Pons (tissue), 1 donor: ENCODE measurements at regions not wholly inside any gene's neighbourhood (a gene's known extent, or its start where the extent isn't known, plus 50 kb on each side); places are given as distances from the start of the nearest gene placed in this dataset.
A peak's percentile ranks its signal among the peaks of the same experiment; 100 is the strongest.
"Not testable (repeated sequence)": the region's sequence is repeated elsewhere in the genome, so short reads cannot be mapped to it uniquely, and the experiment has no call there.

Experiments
- DNase-seq: peaks from one replicate; pipeline ENCODE4 v3.0.0-alpha.2; 2016; ENCODE audit warnings: low spot score

GRCh38 chr18:10248738-10249137, 205.7 kb upstream of the APCDD1 start:
- DNase-seq: no peak

DNA sequence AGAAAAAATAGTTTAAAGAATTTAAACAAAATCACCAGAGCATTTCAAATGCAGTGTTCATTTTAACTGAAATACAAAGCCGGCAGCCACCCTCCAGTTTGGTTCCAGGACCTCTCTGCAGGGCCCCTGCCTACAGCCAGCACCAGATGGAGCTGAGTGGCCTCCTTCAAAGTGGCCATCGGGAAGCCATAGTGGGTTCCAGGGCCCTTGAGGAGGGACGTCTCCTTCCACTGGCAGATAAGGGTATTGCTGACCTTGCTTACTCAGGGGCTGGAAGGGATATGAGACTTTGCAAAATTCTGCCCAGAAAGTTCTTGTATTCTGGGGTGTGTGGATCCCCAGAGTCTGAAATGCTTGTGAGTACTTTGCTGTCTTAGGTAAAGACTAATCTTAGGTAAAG, 205.2 kb upstream of the APCDD1 start:
- DNase-seq: no peak

DNA sequence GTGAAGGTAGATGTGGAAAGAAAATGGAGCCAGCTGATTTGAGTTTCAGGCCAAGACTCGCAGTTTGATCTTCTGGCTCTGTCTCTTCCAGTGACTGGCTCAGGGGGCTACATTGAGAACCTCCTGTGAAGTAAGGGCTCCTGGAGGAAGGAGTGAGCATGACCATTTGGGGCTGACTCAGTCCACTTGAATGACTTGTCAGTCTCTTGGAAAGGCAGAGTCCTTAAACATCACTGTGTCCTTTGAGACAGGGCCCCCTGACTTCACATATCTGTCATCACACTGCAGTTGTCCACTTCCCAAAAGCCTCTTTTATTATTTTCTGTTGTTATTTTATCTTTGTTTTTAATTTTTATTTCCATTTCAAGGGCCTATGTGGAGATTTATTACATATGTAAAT, 204.6 kb upstream of the APCDD1 start:
- DNase-seq: no peak

DNA sequence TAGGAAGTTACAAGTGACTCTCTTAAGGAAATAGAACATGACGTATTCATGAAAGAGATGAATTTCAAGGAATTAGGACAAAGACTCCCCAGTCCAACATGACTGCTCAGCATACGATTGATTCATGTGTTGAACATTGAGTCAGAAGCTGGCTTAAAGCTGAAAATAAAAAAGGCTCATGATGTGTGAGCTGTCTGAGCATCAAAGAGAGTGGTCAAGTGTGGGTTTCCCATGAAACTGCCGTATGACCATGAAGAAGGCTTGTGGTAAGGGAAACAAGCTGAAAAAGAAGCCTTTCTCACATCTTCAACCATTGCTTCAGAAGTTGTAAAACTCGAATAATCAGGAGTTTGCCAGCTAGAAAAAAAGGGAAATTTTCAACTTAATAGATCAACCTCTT, 201.9 kb upstream of the APCDD1 start:
- no peak for DNase-seq

GRCh38 chr18:10252952-10253705, 201.3 kb upstream of the APCDD1 start:
- peak; percentile 77 for DNase-seq

GRCh38 chr18:10256276-10256675, 198.2 kb upstream of the APCDD1 start:
- DNase-seq: not testable (repeated sequence)

GRCh38 chr18:10258836-10259474, 195.5 kb upstream of the APCDD1 start:
- peak; percentile 29 for DNase-seq

DNA sequence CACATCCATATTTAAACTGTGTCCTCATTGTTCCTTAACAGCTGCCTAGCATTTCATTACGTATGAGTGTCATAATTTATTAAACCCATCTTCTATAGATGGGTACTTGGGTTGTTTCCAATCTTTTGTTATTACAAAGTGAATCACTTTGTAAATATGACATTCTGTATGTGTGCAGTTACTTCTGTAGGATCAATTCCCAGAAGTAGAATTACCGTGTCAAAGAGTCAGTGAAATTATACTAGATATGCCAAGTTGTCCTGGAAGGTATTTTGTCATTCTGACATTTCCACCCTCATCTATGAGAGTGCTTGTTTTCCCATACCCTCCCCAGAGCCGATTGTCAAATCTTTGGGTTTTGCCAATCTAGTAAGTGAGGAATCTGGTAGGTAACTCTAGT, 194.5 kb upstream of the APCDD1 start:
- no peak for DNase-seq

GRCh38 chr18:10261344-10262276, 192.8 kb upstream of the APCDD1 start:
- no peak for DNase-seq

DNA sequence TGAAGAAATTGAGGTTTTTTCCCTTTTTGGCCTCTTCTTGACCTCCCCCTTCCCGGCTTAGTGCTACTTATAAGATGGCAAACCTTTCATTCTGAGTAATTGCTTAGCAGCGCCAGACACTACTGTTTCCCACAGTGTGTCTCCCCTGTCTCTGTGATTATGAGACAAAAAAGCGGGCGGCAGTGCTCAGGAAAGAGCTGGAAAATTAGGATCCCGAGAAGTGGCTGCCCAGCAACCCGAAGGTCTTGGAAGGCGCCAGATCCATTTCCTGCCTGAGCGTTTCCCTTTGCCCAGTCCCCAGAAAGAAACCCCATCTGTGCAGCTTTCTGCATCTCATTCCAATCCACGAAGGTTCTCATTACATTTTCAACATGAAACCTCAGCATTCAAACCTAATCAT, 191.9 kb upstream of the APCDD1 start:
- DNase-seq: no peak

GRCh38 chr18:10264260-10264659, 190.2 kb upstream of the APCDD1 start:
- no peak for DNase-seq

DNA sequence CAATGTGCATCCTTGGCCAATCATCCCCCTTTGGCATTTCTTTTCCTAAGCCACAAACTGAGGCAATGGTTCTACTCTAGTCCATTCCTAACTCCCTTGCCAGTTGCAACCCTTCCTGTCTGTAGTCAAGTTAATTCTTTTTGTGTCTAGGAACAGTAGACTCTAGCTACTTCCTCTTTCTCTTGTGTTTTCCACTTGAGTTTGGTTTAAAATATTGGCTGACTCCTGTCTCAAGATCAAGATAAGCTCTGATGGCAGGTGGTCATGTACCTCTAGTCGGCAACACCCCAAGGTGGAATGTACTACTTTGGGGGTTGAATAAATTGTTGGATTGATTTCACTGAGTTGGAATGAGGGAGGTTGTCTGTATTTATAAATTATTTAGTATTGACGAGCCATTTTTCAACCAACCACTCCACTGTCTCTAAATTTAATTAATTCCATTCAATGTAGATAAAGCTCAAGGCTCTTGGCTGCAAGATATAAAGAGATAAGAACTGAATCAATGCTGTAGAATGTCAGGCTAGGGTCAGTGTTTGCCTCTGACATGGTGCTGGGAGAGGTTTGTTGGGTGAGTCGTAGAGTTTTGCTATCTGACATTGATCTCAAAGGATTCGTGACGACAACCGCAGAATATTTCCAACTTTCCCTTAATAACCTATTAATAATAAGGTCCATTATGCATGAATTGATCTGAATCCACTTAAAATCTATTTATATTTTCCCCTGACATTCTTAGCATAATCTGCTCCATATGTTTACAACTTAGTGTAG, 188.7 kb upstream of the APCDD1 start:
- peak; percentile 57 for DNase-seq

DNA sequence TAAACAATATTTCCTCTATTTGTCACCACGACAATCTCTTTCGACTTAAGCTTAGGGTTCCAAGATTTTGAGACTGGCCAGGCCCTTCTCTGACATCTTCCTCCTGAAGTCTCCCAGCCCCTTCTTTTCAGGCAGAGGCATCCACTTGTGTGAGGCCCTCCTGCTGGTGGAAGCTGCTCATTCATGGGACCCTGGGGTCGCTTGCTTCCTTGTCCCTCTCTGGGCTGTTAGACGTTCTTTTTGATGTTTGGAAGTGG, 188.2 kb upstream of the APCDD1 start:
- no peak for DNase-seq

- no peak for DNase-seq
Measured at GRCh38 chr18:10269261-10269660, 185.2 kb upstream of the APCDD1 start.

- peak; percentile 76 for DNase-seq
Measured at GRCh38 chr18:10270151-10270571, 184.3 kb upstream of the APCDD1 start.

GRCh38 chr18:10271481-10271880, 183.0 kb upstream of the APCDD1 start:
- no peak for DNase-seq

DNA sequence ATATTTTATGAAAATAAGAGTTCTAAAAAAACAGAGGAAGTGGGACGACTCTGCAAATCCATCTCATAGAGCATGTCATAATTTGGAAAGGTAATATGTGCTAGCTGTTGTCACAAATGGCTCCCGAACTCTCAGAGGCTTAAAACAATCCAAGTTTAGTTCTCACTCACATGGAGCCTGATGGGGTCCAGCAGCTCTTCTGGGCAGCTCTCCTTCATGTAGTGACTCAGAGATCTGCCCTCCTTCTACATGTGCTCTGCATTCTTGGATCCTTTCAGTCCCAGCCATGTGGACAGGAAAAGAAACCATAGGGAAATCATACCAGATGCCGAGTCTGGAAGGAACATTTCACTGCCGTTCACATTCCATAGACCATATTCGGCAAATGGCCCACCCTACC, 180.1 kb upstream of the APCDD1 start:
- no peak for DNase-seq

DNA sequence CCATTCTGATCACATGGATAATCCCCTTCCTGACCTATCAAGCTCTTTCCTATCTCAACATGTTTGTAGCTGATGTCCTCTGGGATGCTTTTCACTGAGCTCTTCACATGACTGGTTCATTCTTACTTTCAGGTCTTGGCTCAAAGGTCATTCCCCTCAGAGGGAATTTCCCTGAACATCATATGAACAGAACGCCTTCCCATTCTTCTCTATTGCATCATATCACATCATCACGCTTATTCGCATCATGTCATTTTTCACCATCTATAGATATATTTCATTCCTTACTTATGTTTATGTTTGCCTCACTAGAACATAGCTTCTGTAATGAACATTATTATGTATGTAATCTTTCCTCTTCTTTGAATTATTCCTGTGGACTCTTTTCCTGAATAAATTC, 178.9 kb upstream of the APCDD1 start:
- DNase-seq: no peak

- DNase-seq: no peak
Measured at GRCh38 chr18:10278265-10278664, 176.2 kb upstream of the APCDD1 start.

DNA sequence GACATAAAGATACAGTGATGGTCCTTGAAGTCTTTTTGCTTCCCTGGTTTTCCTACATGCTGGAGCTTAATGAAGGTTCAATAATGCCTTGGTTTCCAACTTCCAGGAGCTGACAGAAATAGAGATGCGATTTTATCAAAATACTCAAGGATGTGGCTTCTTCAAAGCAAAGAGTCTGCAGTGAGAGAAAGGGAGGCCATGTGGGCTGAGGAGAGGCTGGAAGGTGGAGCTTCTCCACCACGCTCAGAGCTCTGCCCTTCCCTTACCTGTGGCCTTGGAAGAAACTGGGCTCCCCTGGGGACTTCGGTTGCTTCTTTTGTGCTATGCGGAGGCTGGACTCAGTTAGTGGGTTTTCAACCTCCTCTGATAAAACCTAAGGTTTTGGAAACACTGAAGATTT, 175.0 kb upstream of the APCDD1 start:
- no peak for DNase-seq

DNA sequence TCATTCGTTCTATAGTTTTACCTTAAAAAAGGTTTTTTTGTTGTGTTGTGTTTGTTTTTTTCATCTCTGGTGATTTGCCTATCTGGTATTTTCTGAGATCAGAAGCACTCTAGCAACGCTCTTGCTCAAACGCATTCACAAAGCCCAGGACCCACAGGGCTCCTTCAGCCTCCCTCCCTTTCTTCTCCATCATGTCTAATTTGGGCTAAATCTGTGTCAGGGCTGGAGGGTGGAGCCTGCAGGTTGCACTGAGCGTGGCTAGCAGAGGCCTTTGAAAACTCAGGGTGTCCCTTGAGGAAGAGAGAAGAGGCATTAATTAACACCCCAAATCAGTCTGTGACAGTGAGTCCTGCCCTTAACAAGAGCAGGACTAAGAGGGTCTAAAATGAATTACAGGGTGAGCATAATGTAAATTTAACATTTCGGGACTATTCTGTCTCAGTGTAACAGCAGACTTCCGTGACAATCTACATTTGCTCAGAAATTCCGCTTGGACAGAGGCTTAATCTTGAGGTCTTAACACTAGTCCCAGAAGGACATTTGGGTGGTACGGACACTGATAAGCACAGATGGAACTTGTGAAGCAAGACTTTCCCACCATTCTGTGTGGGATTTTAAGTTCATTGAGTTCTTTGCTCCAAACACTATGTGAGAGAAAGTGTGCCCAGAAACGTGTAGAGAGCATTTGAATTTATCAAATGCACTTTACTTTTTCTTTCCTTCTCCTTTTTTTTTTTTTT, 174.4 kb upstream of the APCDD1 start:
- DNase-seq: no peak
